Esophagus squamous epithelium (tissue), 4 donors: ENCODE measurements at regions not wholly inside any gene's neighbourhood (a gene's known extent, or its start where the extent isn't known, plus 50 kb on each side); places are given as distances from the start of the nearest gene placed in this dataset.

Experiments used
- CTCF ChIP-seq, 6 experiments: fragments of 450-650 bp in 4 of 6; fragments of 200-600 bp in 2 of 6; sonication (generic) in 2 of 6; IDR thresholded peaks; one replicate each; pipeline ENCODE4 v1.5.1; 2016 to 2019; ENCODE audit warnings: antibody characterized with exemption in 6 of 6, mild to moderate bottlenecking in 4 of 6, moderate library complexity in 4 of 6
- POLR2A ChIP-seq, 4 donors: fragments of 450-650 bp; IDR thresholded peaks; one replicate each; pipeline ENCODE4 v1.6.1; 2017; ENCODE audit warnings: antibody characterized with exemption in 4 of 4, mild to moderate bottlenecking in 4 of 4, moderate library complexity in 3 of 4

GRCh38 chr9:75482566-75482965 is 394.3 kb downstream of the OSTF1 start:
- TF ChIP-seq CTCF (IDR thresholded peaks at IDR 0.05) (no peak), POLR2A (IDR thresholded peaks at IDR 0.05) (no peak)
